ENCODE measurements at regions not wholly inside any gene's neighbourhood (a gene's known extent, or its start where the extent isn't known, plus 50 kb on each side); places are given as distances from the start of the nearest gene placed in this dataset.

GRCh38 chr10:59593768-59594167 lies 115.9 kb downstream of the SLC16A9 start:
- TF ChIP-seq CREM (CRISPR knock-in tag; IDR thresholded peaks at IDR 0.05) (no peak), CTCF (IDR thresholded peaks at IDR 0.05) (no peak), NR2C2 (CRISPR knock-in tag; IDR thresholded peaks at IDR 0.05) (no peak), MAX (CRISPR knock-in tag; IDR thresholded peaks at IDR 0.05) (no peak), IRF2 (CRISPR knock-in tag; IDR thresholded peaks at IDR 0.05; ENCODE audit: borderline replicate concordance, low read depth) (no peak), FOXK1 (CRISPR knock-in tag; IDR thresholded peaks at IDR 0.05) (no peak), SMAD3 (CRISPR knock-in tag; IDR thresholded peaks at IDR 0.05; ENCODE audit: borderline replicate concordance) (no peak), AR (CRISPR knock-in tag; IDR thresholded peaks at IDR 0.05) (no peak), CREB1 (CRISPR knock-in tag; IDR thresholded peaks at IDR 0.05) (no peak)
